ENCODE measurements at regions not wholly inside any gene's neighbourhood (a gene's known extent, or its start where the extent isn't known, plus 50 kb on each side); places are given as distances from the start of the nearest gene placed in this dataset.
"Not testable (repeated sequence)": the region's sequence is repeated elsewhere in the genome, so short reads cannot be mapped to it uniquely, and the experiment has no call there.

- not testable (repeated sequence) for TF ChIP-seq EZH2 (IDR thresholded peaks at IDR 0.05; ENCODE audit: low read length, missing control alignments)
- TF ChIP-seq, protein P1, sequence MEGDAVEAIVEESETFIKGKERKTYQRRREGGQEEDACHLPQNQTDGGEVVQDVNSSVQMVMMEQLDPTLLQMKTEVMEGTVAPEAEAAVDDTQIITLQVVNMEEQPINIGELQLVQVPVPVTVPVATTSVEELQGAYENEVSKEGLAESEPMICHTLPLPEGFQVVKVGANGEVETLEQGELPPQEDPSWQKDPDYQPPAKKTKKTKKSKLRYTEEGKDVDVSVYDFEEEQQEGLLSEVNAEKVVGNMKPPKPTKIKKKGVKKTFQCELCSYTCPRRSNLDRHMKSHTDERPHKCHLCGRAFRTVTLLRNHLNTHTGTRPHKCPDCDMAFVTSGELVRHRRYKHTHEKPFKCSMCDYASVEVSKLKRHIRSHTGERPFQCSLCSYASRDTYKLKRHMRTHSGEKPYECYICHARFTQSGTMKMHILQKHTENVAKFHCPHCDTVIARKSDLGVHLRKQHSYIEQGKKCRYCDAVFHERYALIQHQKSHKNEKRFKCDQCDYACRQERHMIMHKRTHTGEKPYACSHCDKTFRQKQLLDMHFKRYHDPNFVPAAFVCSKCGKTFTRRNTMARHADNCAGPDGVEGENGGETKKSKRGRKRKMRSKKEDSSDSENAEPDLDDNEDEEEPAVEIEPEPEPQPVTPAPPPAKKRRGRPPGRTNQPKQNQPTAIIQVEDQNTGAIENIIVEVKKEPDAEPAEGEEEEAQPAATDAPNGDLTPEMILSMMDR (conservative IDR thresholded peaks at IDR 0.05 in 1 of 2, IDR thresholded peaks at IDR 0.05 in 1 of 2; ENCODE audit: low read depth in 1 of 2, low read length in 2 of 2) = not testable (repeated sequence)
Observed at GRCh38 chr4:22601638-22602037, 85.8 kb upstream of the ADGRA3 start.

All from fibroblast of lung (primary cell).